ENCODE measurements at regions not wholly inside any gene's neighbourhood (a gene's known extent, or its start where the extent isn't known, plus 50 kb on each side); places are given as distances from the start of the nearest gene placed in this dataset.

DNA sequence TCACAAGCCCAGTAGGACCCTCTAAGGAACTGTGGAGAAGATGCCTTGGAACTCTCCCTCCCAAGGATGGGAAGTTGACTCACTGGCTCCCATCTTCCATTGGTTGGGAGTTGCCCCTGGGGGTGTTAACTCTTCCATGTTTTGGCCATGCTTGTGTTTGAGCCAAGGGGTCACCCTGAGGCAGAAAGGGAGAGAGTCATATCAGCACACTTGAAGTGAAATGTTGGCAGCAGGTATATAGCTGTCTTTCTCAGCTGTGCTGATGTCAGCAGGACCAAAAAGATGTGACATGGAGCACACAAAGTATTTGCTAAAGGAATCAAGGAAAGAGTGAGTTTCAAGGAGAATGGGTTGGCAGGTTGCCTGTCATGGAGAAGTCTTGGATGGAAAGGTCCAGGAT lies 359.4 kb downstream of the RPS24 start:
- TF ChIP-seq, protein P1, sequence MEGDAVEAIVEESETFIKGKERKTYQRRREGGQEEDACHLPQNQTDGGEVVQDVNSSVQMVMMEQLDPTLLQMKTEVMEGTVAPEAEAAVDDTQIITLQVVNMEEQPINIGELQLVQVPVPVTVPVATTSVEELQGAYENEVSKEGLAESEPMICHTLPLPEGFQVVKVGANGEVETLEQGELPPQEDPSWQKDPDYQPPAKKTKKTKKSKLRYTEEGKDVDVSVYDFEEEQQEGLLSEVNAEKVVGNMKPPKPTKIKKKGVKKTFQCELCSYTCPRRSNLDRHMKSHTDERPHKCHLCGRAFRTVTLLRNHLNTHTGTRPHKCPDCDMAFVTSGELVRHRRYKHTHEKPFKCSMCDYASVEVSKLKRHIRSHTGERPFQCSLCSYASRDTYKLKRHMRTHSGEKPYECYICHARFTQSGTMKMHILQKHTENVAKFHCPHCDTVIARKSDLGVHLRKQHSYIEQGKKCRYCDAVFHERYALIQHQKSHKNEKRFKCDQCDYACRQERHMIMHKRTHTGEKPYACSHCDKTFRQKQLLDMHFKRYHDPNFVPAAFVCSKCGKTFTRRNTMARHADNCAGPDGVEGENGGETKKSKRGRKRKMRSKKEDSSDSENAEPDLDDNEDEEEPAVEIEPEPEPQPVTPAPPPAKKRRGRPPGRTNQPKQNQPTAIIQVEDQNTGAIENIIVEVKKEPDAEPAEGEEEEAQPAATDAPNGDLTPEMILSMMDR (conservative IDR thresholded peaks at IDR 0.05; ENCODE audit: low read length): no peak
- no peak for TF ChIP-seq EZH2phosphoT487 (IDR thresholded peaks at IDR 0.05; ENCODE audit: borderline replicate concordance, low read depth, low read length)

Measured in OCI-LY7 (cell line).